C4-2B (cell line): ENCODE measurements at regions not wholly inside any gene's neighbourhood (a gene's known extent, or its start where the extent isn't known, plus 50 kb on each side); places are given as distances from the start of the nearest gene placed in this dataset.

Experiments
- H3K27ac ChIP-seq: fragments of 450-650 bp; 2 replicates; pipeline ENCODE4 v1.5.1; 2017
- ZFX ChIP-seq: fragments of 450-650 bp; IDR thresholded peaks from 2 replicates; pipeline ENCODE4 v1.6.1; 2017
- TF ChIP-seq, protein P1 (sequence below): fragments of 450-650 bp; conservative IDR thresholded peaks from 2 replicates; pipeline ENCODE4 v1.5.1; 2017; ENCODE audit warnings: mild to moderate bottlenecking

GRCh38 chr9:2407450-2407849 is 214.1 kb upstream of the VLDLR start:
- H3K27ac ChIP-seq = no peak overlapping the region
- TF ChIP-seq, protein P1, sequence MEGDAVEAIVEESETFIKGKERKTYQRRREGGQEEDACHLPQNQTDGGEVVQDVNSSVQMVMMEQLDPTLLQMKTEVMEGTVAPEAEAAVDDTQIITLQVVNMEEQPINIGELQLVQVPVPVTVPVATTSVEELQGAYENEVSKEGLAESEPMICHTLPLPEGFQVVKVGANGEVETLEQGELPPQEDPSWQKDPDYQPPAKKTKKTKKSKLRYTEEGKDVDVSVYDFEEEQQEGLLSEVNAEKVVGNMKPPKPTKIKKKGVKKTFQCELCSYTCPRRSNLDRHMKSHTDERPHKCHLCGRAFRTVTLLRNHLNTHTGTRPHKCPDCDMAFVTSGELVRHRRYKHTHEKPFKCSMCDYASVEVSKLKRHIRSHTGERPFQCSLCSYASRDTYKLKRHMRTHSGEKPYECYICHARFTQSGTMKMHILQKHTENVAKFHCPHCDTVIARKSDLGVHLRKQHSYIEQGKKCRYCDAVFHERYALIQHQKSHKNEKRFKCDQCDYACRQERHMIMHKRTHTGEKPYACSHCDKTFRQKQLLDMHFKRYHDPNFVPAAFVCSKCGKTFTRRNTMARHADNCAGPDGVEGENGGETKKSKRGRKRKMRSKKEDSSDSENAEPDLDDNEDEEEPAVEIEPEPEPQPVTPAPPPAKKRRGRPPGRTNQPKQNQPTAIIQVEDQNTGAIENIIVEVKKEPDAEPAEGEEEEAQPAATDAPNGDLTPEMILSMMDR = no peak
- no peak for TF ChIP-seq ZFX

DNA sequence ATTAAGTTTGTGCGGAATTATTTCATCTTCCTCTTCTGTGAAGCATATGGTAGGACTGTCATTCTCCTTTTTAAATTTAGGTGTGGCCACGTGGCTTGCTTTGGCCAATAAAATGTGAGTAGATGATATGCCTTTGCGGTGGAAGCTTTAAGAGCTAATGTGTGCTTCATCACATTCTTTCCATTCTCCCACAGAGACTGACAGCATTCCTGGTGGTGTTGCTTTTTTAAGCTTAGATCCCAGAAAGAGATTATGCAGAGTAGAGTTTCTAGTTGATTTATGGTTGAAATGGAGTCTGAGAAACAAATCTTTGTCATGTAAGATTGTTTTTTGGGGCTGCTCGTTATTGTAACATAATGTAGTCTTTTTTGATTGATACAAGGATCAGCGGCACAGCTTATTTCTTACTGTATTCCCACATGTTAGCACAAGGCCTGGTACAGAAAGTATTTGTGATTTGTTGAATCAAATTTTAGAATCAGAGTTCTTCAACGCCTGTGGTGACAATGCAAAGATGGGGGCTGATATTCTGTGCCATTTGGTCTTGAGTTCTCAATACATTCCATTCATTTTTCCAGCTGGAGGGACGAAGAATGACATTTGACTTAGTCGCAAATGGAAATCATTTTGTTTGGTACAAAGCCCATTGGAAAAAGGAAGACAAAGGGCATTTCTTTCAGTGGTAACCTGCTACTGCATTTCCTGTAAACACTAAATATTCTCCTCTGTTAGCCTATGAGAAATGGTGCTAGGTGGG is 209.9 kb upstream of the VLDLR start:
- no peak for TF ChIP-seq ZFX
- TF ChIP-seq, protein P1 = no peak
- H3K27ac ChIP-seq = no peak overlapping the region

DNA sequence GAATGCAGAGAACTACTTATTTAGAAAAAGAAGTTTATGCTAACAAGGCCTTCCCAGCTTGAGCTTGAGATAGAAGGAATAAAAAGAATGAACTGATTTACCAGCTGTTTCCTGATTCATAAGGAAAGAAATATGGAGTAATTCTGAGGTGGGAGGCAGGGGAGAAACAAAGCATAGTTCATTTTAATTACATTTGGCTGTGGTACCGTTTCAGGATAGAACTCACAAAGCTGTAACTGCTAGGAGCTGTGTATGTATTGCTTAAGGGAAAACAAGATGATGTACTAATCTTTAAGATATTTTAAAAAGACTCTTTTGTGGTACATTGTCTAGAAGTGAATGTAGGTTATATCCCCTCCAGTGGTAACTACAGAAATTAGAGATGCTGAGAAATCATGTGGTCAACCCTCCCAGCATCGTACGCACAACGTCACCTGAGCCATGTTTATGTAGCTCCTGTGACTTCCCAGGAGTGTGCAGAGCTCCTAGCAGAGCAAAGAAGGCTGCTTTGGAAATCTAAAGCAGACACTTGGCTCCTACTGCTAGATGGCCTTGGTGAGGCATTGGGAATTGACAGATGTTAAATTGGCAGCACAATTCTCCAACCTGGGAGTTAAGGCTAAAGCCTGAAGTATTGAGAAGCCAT is 208.3 kb upstream of the VLDLR start:
- TF ChIP-seq, protein P1 = no peak
- TF ChIP-seq ZFX = no peak
- H3K27ac ChIP-seq = no peak overlapping the region

DNA sequence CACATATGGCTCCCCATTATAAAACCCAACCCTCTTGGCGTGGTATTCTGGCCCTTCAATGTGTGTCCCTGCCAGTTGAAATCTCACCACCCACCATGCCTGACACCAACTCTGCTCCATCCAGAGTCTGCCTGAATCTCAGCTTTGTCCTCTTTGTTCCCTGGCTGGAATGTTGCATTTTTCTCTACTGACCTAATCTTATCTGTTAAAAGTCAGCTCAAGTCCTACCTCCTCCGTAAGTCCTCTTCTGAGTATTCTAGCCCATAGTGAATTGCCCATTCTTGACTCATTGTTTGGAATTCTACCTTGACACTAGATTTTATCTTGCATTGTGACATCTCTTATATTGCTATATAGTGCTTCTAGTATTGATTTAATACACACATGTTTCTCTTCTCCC is 207.1 kb upstream of the VLDLR start:
- no peak overlapping the region for H3K27ac ChIP-seq
- TF ChIP-seq, protein P1 = no peak
- no peak for TF ChIP-seq ZFX

GRCh38 chr9:2415326-2415725 is 206.3 kb upstream of the VLDLR start:
- no peak overlapping the region for H3K27ac ChIP-seq
- TF ChIP-seq, protein P1 = no peak
- no peak for TF ChIP-seq ZFX

GRCh38 chr9:2417730-2418129 is 203.9 kb upstream of the VLDLR start:
- TF ChIP-seq ZFX = no peak
- TF ChIP-seq, protein P1 = no peak
- H3K27ac ChIP-seq = no peak overlapping the region

DNA sequence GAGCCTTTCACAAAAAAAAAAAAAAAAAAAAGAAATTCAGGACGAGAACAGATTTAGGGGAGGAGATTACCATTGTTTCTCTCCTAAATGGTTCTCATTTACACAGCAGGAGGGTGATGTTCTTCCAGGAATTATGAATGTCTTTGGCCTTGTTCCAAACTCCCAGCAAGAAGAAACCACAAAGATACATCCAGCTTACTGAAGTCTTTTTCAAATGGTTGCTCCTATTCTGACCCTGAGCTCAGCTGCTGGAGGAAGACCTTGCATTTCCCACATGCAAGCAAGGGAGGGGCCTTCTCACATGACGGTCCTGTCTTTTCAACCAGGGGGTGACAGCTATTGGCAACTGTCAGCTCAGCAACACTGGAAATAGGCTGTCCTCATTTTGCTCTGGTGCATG is 203.0 kb upstream of the VLDLR start:
- TF ChIP-seq ZFX = no peak
- TF ChIP-seq, protein P1 = no peak
- H3K27ac ChIP-seq = no peak overlapping the region
